SK-N-MC (cell line): ENCODE measurements at regions not wholly inside any gene's neighbourhood (a gene's known extent, or its start where the extent isn't known, plus 50 kb on each side); places are given as distances from the start of the nearest gene placed in this dataset.
"Not testable (repeated sequence)": the region's sequence is repeated elsewhere in the genome, so short reads cannot be mapped to it uniquely, and the experiment has no call there.

Experiments used
- EZH2 ChIP-seq: fragments of 200-600 bp; sonication (generic); IDR thresholded peaks from one replicate; pipeline ENCODE4 v1.6.1; 2017; ENCODE audit warnings: antibody characterized with exemption
- FOXP2 ChIP-seq: optimal IDR thresholded peaks from 2 replicates; pipeline ENCODE3; 2011; ENCODE audit warnings: mild to moderate bottlenecking, moderate library complexity; ENCODE audit not compliant: insufficient read depth; ENCODE audit errors: extremely low read length, control extremely low read depth
- POLR2AphosphoS5 ChIP-seq: IDR thresholded peaks from 2 replicates; pipeline ENCODE4 v1.6.1; 2012; ENCODE audit warnings: mild to moderate bottlenecking, low read depth, low read length, borderline replicate concordance

- not testable (repeated sequence) for TF ChIP-seq EZH2, POLR2AphosphoS5, FOXP2
These were observed 140.9 kb downstream of the EXOC5 start for GRCh38 chr14:57127809-57128208.
